ENCODE measurements at regions not wholly inside any gene's neighbourhood (a gene's known extent, or its start where the extent isn't known, plus 50 kb on each side); places are given as distances from the start of the nearest gene placed in this dataset.

- intact Hi-C loops (cut with DNase I; ENCODE audit: low total_unique reads): no loop called here
- no peaks in the 10 kb centered on the region for H3K4me1 ChIP-seq
- no peaks in the 10 kb centered on the region for H3K27me3 ChIP-seq
- H3K9me3 ChIP-seq: no peaks in the 10 kb centered on the region
- no peak for DNase-seq
- TF ChIP-seq, protein P1, sequence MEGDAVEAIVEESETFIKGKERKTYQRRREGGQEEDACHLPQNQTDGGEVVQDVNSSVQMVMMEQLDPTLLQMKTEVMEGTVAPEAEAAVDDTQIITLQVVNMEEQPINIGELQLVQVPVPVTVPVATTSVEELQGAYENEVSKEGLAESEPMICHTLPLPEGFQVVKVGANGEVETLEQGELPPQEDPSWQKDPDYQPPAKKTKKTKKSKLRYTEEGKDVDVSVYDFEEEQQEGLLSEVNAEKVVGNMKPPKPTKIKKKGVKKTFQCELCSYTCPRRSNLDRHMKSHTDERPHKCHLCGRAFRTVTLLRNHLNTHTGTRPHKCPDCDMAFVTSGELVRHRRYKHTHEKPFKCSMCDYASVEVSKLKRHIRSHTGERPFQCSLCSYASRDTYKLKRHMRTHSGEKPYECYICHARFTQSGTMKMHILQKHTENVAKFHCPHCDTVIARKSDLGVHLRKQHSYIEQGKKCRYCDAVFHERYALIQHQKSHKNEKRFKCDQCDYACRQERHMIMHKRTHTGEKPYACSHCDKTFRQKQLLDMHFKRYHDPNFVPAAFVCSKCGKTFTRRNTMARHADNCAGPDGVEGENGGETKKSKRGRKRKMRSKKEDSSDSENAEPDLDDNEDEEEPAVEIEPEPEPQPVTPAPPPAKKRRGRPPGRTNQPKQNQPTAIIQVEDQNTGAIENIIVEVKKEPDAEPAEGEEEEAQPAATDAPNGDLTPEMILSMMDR (IDR thresholded peaks at IDR 0.05): no peak
- H3K27ac ChIP-seq: no peak overlapping the region
- no peaks in the 10 kb centered on the region for H3K36me3 ChIP-seq
- H3K4me3 ChIP-seq: no peak overlapping the region
Measured at GRCh38 chr7:94276027-94276426, 118.7 kb upstream of the COL1A2 start.

- no peak overlapping the region for H3K4me3 ChIP-seq
- no peaks in the 10 kb centered on the region for H3K9me3 ChIP-seq
- DNase-seq: no peak
- H3K27me3 ChIP-seq: no peaks in the 10 kb centered on the region
- no peaks in the 10 kb centered on the region for H3K36me3 ChIP-seq
- no peaks in the 10 kb centered on the region for H3K4me1 ChIP-seq
- H3K27ac ChIP-seq: no peak overlapping the region
- intact Hi-C loops (cut with DNase I; ENCODE audit: low total_unique reads): no loop called here
- TF ChIP-seq, protein P1 (IDR thresholded peaks at IDR 0.05): peak; percentile 29 to 33
Measured at GRCh38 chr7:94276795-94277194, 117.9 kb upstream of the COL1A2 start.

DNA sequence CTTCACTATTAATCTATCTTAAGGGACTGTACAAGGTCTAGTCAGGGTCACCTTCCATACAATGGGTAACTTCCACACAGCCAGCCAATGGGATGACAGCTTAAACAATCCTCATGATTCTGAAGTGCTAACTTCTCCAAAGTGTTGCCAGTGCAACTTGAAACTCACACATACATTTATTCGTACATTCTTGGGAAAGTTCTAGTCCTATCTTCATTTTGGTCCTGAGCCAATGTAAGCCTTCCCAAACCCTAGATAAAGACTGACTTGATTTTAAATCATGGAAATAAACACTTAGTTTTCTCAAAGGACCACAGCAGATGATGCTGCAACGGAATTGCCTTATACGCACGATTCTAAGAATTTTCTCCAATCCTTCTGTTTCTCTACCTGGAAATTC, 117.5 kb upstream of the COL1A2 start:
- no peaks in the 10 kb centered on the region for H3K36me3 ChIP-seq
- intact Hi-C loops (cut with DNase I; ENCODE audit: low total_unique reads): no loop called here
- DNase-seq: no peak

DNA sequence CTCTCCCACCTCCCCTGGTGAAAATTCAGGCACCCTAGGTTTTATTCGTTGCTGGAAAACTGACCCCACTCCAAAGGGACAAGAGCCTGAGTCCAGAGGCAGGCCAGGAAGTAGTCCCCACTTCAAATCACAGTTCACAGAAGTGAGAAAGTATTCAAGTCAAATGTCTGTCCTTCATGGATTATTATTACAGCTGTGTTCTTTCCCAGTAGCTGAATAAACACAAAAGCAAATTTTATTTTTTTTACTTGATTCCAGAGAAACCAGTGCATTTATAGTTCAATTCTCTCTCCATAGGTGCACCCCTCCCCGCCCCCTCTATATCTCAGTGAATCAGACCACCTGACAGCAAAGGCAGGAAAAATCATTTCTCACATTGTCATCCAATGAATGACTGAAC, 113.8 kb upstream of the COL1A2 start:
- Histone ChIP-seq H3K27me3 (no peaks in the 10 kb centered on the region), H3K4me3 (no peak overlapping the region), H3K9me3 (no peaks in the 10 kb centered on the region), H3K36me3 (no peaks in the 10 kb centered on the region), H3K27ac (no peak overlapping the region), H3K4me1 (no peaks in the 10 kb centered on the region)
- DNase-seq: no peak
- TF ChIP-seq, protein P1 (IDR thresholded peaks at IDR 0.05): no peak
- intact Hi-C loops (cut with DNase I; ENCODE audit: low total_unique reads): no loop called here

More for the DNA sequence above, 117.5 kb upstream of the COL1A2 start:
- Histone ChIP-seq H3K27ac (no peak overlapping the region), H3K9me3 (no peaks in the 10 kb centered on the region), H3K4me3 (no peak overlapping the region), H3K27me3 (no peaks in the 10 kb centered on the region), H3K4me1 (no peaks in the 10 kb centered on the region)
- TF ChIP-seq, protein P1 (IDR thresholded peaks at IDR 0.05): no peak

DNA sequence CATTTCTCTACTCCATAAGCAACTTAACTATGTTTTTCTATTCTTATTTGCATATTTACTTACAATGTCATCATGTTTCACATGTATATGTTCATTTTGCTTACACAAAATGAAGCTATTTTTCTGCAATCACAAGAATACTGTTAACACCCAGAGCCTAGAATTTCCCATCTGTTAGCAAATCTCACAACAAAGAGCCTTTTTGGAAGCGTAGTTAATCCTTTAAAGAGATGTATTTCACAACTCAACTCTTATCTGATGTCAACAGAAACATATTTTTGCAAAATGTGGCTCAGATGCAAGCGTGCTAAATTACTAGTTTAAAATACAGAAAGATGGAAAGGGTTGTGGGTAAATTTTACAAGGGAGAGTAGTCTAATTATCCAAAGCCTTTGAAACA, 110.6 kb upstream of the COL1A2 start:
- intact Hi-C loops (cut with DNase I; ENCODE audit: low total_unique reads): no loop called here
- H3K27ac ChIP-seq: no peak overlapping the region
- H3K9me3 ChIP-seq: no peaks in the 10 kb centered on the region
- TF ChIP-seq, protein P1 (IDR thresholded peaks at IDR 0.05): no peak
- no peaks in the 10 kb centered on the region for H3K4me1 ChIP-seq
- H3K27me3 ChIP-seq: no peaks in the 10 kb centered on the region
- H3K4me3 ChIP-seq: no peak overlapping the region
- no peaks in the 10 kb centered on the region for H3K36me3 ChIP-seq
- DNase-seq: no peak

DNA sequence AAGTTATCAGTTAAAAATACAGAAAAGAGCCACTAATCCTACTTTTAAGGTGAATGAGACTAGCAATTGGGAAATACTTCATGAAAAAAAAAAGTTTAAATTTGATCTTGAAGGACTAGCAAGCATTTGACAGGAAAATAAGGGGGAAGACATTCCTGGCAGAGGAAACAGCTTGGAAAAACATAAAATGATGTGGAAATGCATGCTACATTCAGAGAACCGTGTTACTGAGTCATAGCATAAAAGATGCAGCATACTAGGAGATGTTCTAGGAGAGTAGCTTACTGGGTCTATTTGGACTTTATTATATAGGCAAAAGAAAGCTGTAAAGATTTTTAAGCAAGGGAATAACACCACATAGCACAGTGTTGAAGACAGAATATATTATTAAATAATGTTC, 108.6 kb upstream of the COL1A2 start:
- H3K4me3 ChIP-seq: no peak overlapping the region
- no peak for DNase-seq
- no peak overlapping the region for H3K27ac ChIP-seq
- no peaks in the 10 kb centered on the region for H3K27me3 ChIP-seq
- intact Hi-C loops (cut with DNase I; ENCODE audit: low total_unique reads): loop anchor here (5.0 kb wide), 1 partner anchor 151 kb away; no protein-coding TSS in a partner anchor
- TF ChIP-seq, protein P1 (IDR thresholded peaks at IDR 0.05): no peak
- H3K36me3 ChIP-seq: no peaks in the 10 kb centered on the region
- H3K9me3 ChIP-seq: no peaks in the 10 kb centered on the region
- H3K4me1 ChIP-seq: no peaks in the 10 kb centered on the region

Measured in tibial artery (tissue), 4 donors.